HCT116 (cell line): ENCODE measurements at regions not wholly inside any gene's neighbourhood (a gene's known extent, or its start where the extent isn't known, plus 50 kb on each side); places are given as distances from the start of the nearest gene placed in this dataset.
"Not testable (repeated sequence)": the region's sequence is repeated elsewhere in the genome, so short reads cannot be mapped to it uniquely, and the experiment has no call there.

Experiments
- ATAC-seq: fragments of 200-7000 bp; cut with Tn5 transposase; 2 replicates; pipeline ENCODE4 v1.9.1; 2020; ENCODE audit warnings: mild to moderate bottlenecking, moderate library complexity
- BruUV-seq: library from RNA; stranded (reverse); fragments of 400-500 nt; replicated peaks from 2 replicates; lab custom pipeline; 2021; lab: Mats Ljungman, UMichigan
- CTCF ChIA-PET: fragments of 300-600 bp; sonication (Branson Sonifier 250); formaldehyde crosslinking; loops from one replicate; lab custom pipeline; 2021; ENCODE audit warnings: antibody characterized with exemption; lab: Charles Lee
- POLR2A ChIA-PET: fragments of 300-600, 350-600 bp; sonication (Branson Sonifier 250); formaldehyde crosslinking; loops from one replicate; lab custom pipeline; 2021; ENCODE audit warnings: antibody characterized with exemption; lab: Charles Lee
- RAD21 ChIA-PET, 2 experiments: fragments of 300-600 bp; sonication (Branson Sonifier 250); formaldehyde crosslinking; loops; one replicate each; lab custom pipeline; 2023; ENCODE audit warnings: low total read pairs in 2 of 2; ENCODE audit not compliant: uncharacterized antibody in 2 of 2, unreplicated experiment in 2 of 2, low non-redundant PET in 1 of 2; lab: Charles Lee
- DNase-seq: peaks from one replicate; pipeline ENCODE4 v3.0.0-alpha.2; 2010; ENCODE audit warnings: low read depth, low spot score
- H2AFZ ChIP-seq: fragments of 200-600 bp; shearing (Covaris generic), sonication (generic); 2 replicates; pipeline ENCODE4 v1.6.1; 2017; ENCODE audit warnings: low read depth, mixed run types, mixed read lengths, antibody characterized with exemption, low read length; ENCODE audit not compliant: poor library complexity, severe bottlenecking
- H3K27ac ChIP-seq: 2 replicates; pipeline ENCODE4 v1.5.1; 2012; ENCODE audit warnings: low read depth, low read length
- H3K27me3 ChIP-seq: fragments of 200-600 bp; sonication (generic); 2 replicates; pipeline ENCODE4 v1.6.1; 2016; ENCODE audit warnings: mixed run types, low read length, mixed read lengths; ENCODE audit not compliant: insufficient read depth
- H3K36me3 ChIP-seq, 2 experiments: fragments of 200-500 bp in 1 of 2; fragments of 200-600 bp in 1 of 2; sonication (Bioruptor generic) in 1 of 2; sonication (generic) in 1 of 2; 2 replicates each; pipeline versions ENCODE4 v1.5.1 to v1.6.1; 2014 to 2016; ENCODE audit warnings: low read length in 2 of 2, inconsistent platforms in 1 of 2, mixed read lengths in 1 of 2, mixed run types in 1 of 2; ENCODE audit not compliant: insufficient read depth in 2 of 2, control insufficient read depth in 1 of 2
- H3K4me1 ChIP-seq, 2 experiments: fragments of 200-600 bp in 1 of 2; sonication (generic) in 1 of 2; 2 replicates each; pipeline versions ENCODE4 v1.5.1 to v1.6.1; 2012 to 2017; ENCODE audit warnings: low read length in 2 of 2, inconsistent platforms in 1 of 2, mild to moderate bottlenecking in 1 of 2, mixed read lengths in 1 of 2, mixed run types in 1 of 2, moderate library complexity in 1 of 2; ENCODE audit not compliant: insufficient read depth in 2 of 2, control insufficient read depth in 1 of 2
- H3K4me2 ChIP-seq: fragments of 200-600 bp; sonication (generic); 2 replicates; pipeline ENCODE4 v1.6.1; 2017; ENCODE audit warnings: mixed run types, low read length, mixed read lengths
- H3K4me3 ChIP-seq, 2 experiments: fragments of 200-600 bp in 1 of 2; sonication (generic) in 1 of 2; replicated peaks in 1 of 2; 2 replicates each; pipeline ENCODE4 v1.5.1; 2011 to 2016; ENCODE audit warnings: low read length in 2 of 2, control low read depth in 1 of 2, low read depth in 1 of 2, mild to moderate bottlenecking in 1 of 2, mixed read lengths in 1 of 2, mixed run types in 1 of 2
- H3K79me2 ChIP-seq: fragments of 200-600 bp; sonication (generic); 2 replicates; pipeline ENCODE4 v1.6.1; 2017; ENCODE audit warnings: mild to moderate bottlenecking, mixed run types, low read length, moderate library complexity, mixed read lengths; ENCODE audit not compliant: insufficient read depth
- H3K9ac ChIP-seq: fragments of 200-600 bp; sonication (generic); 2 replicates; pipeline ENCODE4 v1.6.1; 2016; ENCODE audit warnings: low read length, mixed read lengths
- H3K9me2 ChIP-seq: fragments of 200-600 bp; sonication (generic), shearing (Covaris generic); 2 replicates; pipeline ENCODE4 v1.6.1; 2017; ENCODE audit warnings: mixed run types, mild to moderate bottlenecking, moderate library complexity; ENCODE audit not compliant: insufficient read depth
- H3K9me3 ChIP-seq, 2 experiments: fragments of 200-500 bp in 1 of 2; fragments of 200-600 bp in 1 of 2; sonication (Bioruptor generic) in 1 of 2; sonication (generic) in 1 of 2; 2 replicates each; pipeline ENCODE4 v1.6.1; 2014 to 2017; ENCODE audit warnings: low read length in 2 of 2, mixed read lengths in 2 of 2, inconsistent platforms in 1 of 2, low read depth in 1 of 2, mild to moderate bottlenecking in 1 of 2, mixed run types in 1 of 2, moderate library complexity in 1 of 2; ENCODE audit not compliant: control insufficient read depth in 1 of 2, insufficient read depth in 1 of 2
- H4K20me1 ChIP-seq: fragments of 200-600 bp; sonication (generic), shearing (Covaris generic); 2 replicates; pipeline ENCODE4 v1.6.1; 2017; ENCODE audit warnings: mixed run types, mild to moderate bottlenecking, moderate library complexity; ENCODE audit not compliant: insufficient read depth
- POLR2AphosphoS5 ChIP-seq: IDR thresholded peaks from 2 replicates; pipeline ENCODE4 v1.6.1; 2011; ENCODE audit warnings: mild to moderate bottlenecking, low read depth, low read length, moderate library complexity
- RAD21 ChIP-seq: IDR thresholded peaks from 2 replicates; pipeline ENCODE4 v1.6.1; 2012; ENCODE audit warnings: low read depth, mild to moderate bottlenecking
- REST ChIP-seq: IDR thresholded peaks from 2 replicates; pipeline ENCODE4 v1.6.1; 2012; ENCODE audit warnings: low read depth
- SIN3A ChIP-seq: IDR thresholded peaks from 2 replicates; pipeline ENCODE4 v1.6.1; 2012; ENCODE audit warnings: low read depth
- SRF ChIP-seq: IDR thresholded peaks from 2 replicates; pipeline ENCODE4 v1.6.1; 2012; ENCODE audit warnings: low read depth
- TCF7L2 ChIP-seq: IDR thresholded peaks from 2 replicates; pipeline ENCODE4 v1.7.0; 2011; ENCODE audit warnings: borderline replicate concordance, inconsistent platforms; ENCODE audit not compliant: insufficient read depth, insufficient read length; ENCODE audit errors: extremely low read depth
- YY1 ChIP-seq: IDR thresholded peaks from 2 replicates; pipeline ENCODE4 v1.6.1; 2011; ENCODE audit warnings: low read length, low read depth, moderate library complexity, mild to moderate bottlenecking; ENCODE audit not compliant: insufficient replicate concordance; ENCODE audit errors: extremely low read depth
- ZBTB33 ChIP-seq: IDR thresholded peaks from 2 replicates; pipeline ENCODE4 v1.6.1; 2011; ENCODE audit warnings: mild to moderate bottlenecking, low read length, moderate library complexity; ENCODE audit not compliant: insufficient replicate concordance; ENCODE audit errors: extremely low read depth
- ZNF274 ChIP-seq: fragments of 200-500 bp; sonication (Bioruptor generic); IDR thresholded peaks from 2 replicates; pipeline ENCODE4 v1.6.1; 2014; ENCODE audit warnings: mild to moderate bottlenecking, low read depth, low read length, inconsistent platforms
- intact Hi-C: fragments of 100-400 bp; cut with micrococcal nuclease; formaldehyde crosslinking; loops from 2 replicates; pipeline ENCODE4 v1.10.0; 2022

- H4K20me1 ChIP-seq, H3K36me3 ChIP-seq, BruUV-seq, H3K9me3 ChIP-seq, H3K4me1 ChIP-seq, H2AFZ ChIP-seq, H3K79me2 ChIP-seq, H3K4me3 ChIP-seq, POLR2A ChIA-PET, ATAC-seq, H3K27ac ChIP-seq, H3K9me2 ChIP-seq, H3K9ac ChIP-seq, H3K4me2 ChIP-seq, CTCF ChIA-PET, DNase-seq, RAD21 ChIA-PET, H3K27me3 ChIP-seq, intact Hi-C loops: not testable (repeated sequence)
Measured at GRCh38 chr10:33956322-33956721, 621.9 kb upstream of the NRP1 start.

GRCh38 chr10:33955676-33956075 lies 621.2 kb upstream of the NRP1 start:
- no peak overlapping the region for H2AFZ ChIP-seq
- no peak overlapping the region for H3K9ac ChIP-seq
- H3K36me3 ChIP-seq = no peaks in the 10 kb centered on the region

More at GRCh38 chr10:33955676-33956075, 621.2 kb upstream of the NRP1 start:
- BruUV-seq = no TSS peak
- intact Hi-C loops = no loop called here
- Histone ChIP-seq H3K27ac (no peak overlapping the region), H3K4me1 (peaks cover 0 to 5% of the 10 kb centered on the region in 2 experiments; a peak in 3 of 4 replicates), H3K27me3 (no peaks in the 10 kb centered on the region), H3K4me3 (no peak overlapping the region), H3K9me2 (no peaks in the 10 kb centered on the region), H3K4me2 (no peak overlapping the region), H3K9me3 (no peaks in the 10 kb centered on the region), H3K79me2 (no peaks in the 10 kb centered on the region), H4K20me1 (no peaks in the 10 kb centered on the region)
- ChIA-PET RAD21 (no interaction called here), CTCF (no interaction called here), POLR2A (no interaction called here)
- DNase-seq (no peak), ATAC-seq (no peak)
- no peak for TF ChIP-seq TCF7L2
- no peak for TF ChIP-seq SRF
- TF ChIP-seq ZBTB33 = no peak
- TF ChIP-seq REST = no peak
- TF ChIP-seq POLR2AphosphoS5 = no peak
- no peak for TF ChIP-seq ZNF274
- no peak for TF ChIP-seq YY1
- TF ChIP-seq SIN3A = no peak
- no peak for TF ChIP-seq RAD21
